ENCODE measurements at regions not wholly inside any gene's neighbourhood (a gene's known extent, or its start where the extent isn't known, plus 50 kb on each side); places are given as distances from the start of the nearest gene placed in this dataset.
"Not testable (repeated sequence)": the region's sequence is repeated elsewhere in the genome, so short reads cannot be mapped to it uniquely, and the experiment has no call there.

GRCh38 chr3:36075491-36075890, 304.8 kb upstream of the STAC start:
- peak; percentile 58 for DNase-seq (ENCODE audit: low read depth)

DNA sequence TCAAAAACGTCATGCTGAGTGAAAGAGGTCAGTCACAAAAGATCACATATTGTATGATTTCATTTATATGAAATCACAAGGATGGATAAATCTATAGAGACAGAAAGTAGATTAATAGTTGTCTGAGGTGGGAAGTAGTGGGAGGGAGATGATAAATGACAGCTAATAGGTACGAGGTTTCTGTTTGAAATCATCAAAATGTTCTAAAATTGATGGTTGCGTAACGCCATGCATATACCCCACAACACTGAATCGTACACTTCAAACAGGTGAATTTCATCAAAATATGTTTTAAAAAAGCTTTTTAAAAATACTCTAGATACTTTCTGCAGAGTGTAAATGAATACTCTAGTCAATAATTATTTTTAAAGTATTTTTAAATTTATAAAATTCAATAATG, 303.0 kb upstream of the STAC start:
- DNase-seq (ENCODE audit: low read depth), result no peak

- not testable (repeated sequence) for DNase-seq (ENCODE audit: low read depth)
These were observed 297.3 kb upstream of the STAC start for GRCh38 chr3:36082958-36083357.

DNA sequence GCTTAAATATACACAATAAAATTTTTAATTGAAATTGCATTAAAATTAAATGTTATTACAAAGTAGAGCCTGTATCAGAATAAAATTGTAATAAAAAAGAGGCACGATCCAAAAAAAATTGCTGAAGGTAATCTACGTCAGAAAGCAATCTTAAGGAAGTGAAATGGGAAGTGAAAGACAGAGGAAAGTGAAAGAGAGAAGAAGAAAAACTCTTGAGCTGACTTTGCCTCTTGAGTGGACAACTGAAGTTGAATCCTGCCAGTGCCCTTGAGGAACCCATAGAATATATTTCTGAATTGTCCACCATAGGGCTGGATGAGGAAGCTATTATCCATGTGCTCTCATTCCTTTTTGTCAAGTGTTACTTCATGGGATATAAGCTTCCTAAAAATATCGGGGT, 285.1 kb upstream of the STAC start:
- no peak for DNase-seq (ENCODE audit: low read depth)

DNA sequence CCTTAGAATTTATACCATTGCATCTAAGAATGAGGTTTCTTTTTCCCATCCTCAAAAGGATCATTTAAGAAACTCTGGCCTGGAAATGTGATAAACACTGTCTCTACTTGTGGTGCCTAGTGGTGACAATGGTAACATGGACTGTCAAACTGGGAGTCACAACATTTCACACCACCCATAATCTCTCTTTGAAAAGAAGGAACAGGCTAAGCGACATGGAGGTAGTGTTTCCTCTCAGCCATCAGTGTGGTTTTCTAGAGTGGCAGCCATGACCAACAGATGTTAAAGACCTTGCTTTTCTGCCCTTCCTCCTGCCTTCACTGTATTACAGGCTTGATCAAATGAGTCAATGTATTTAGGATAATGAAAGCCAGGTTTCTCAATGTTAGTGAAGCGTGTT, 283.1 kb upstream of the STAC start:
- no peak for DNase-seq (ENCODE audit: low read depth)

- no peak for DNase-seq (ENCODE audit: low read depth)
These were observed 266.0 kb upstream of the STAC start for GRCh38 chr3:36114353-36114752.

- peak; percentile 88 for DNase-seq (ENCODE audit: low read depth)
These were observed 256.0 kb upstream of the STAC start for GRCh38 chr3:36124118-36124796.

- no peak for DNase-seq (ENCODE audit: low read depth)
These were observed 248.1 kb upstream of the STAC start for GRCh38 chr3:36132214-36132613.

GRCh38 chr3:36135863-36136262, 244.4 kb upstream of the STAC start:
- no peak for DNase-seq (ENCODE audit: low read depth)

DNA sequence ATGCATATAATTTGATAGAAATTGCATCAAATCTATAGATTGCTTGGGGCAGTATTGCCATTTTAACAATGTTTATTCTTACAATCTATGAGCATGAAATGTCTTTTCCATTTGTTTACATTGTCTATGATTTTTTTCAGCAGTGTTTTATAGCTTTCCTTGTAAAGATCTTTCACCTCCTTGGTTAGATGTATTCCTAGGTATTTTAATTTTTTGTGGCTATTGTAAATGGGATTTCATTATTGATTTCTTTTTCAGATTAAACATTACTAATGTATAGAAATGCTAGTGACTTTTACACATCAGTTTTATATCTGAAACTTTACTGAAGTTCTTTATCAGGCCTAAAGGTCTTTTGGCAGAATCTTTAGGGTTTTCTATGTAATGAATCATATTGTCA, 237.6 kb upstream of the STAC start:
- no peak for DNase-seq (ENCODE audit: low read depth)

DNA sequence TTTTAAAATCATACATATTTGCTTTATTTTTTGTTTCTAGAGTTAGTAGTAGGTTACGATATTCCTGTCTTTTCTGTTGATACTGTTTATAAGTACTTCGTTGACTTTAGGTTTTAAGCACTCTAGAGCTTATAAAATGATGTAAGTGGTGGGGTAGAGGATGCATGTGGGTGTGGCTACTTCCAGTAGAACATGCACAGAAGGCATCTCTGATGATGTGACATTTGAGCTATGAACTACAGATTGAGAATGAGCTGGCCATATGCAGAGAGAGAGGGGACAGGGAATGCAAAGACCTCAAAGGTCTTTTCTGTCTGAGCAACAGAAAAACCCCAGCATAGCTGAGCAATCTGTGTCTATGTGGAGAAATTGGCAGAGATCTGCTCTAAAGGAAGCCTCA, 233.9 kb upstream of the STAC start:
- DNase-seq (ENCODE audit: low read depth), result no peak

DNA sequence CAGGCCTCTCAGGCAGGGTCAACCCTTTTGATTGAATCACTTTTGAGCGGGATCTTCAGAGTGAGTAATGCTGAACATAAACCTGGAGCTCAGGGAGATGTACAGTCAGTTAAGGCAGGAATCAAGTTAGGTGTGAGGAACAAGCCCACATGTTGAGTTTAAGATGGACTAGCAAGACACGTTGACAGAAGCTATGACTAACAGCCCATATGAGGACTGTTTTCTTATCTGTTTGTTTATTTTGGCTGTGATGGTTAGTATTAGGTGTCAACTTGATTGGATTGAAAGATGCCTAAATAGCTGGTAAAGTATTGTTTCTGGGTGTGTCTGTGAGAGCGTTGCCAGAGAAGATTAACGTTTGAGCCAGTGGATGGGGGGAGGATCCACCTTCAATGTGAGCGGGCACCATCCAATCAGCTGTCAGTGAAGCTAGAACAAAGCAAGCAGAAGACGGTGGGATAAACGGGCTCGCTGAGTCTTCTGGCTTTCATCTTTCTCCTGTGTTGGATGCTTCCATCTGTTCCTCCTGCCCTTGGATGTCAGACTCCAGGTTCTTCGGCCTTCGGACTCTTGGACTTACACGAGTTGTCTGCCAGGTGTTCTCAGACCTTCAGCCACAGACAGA, 232.3 kb upstream of the STAC start:
- peak; percentile 9 for DNase-seq (ENCODE audit: low read depth)

- peak; percentile 36 for DNase-seq (ENCODE audit: low read depth)
These were observed 230.8 kb upstream of the STAC start for GRCh38 chr3:36149447-36149865.

GRCh38 chr3:36155515-36155914, 224.8 kb upstream of the STAC start:
- no peak for DNase-seq (ENCODE audit: low read depth)

DNA sequence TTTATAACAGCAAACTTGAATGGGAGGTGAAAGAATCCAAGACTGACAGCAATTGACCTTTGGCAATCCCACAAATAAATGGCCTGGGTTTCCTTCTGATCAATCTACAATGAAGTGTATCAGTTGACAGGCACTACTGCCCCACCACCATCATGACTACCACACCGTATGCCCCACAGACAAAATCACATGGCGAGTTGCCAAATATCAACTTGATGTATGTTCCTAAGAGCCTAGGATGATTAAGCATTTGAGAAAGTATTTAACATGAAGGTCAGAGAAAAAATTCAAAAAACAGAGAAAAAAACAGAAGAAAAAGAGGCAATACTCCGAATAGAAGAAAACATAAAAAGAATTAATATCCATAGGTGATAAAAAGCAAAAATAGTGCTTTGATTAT, 215.9 kb upstream of the STAC start:
- DNase-seq (ENCODE audit: low read depth), result peak; percentile 16

DNA sequence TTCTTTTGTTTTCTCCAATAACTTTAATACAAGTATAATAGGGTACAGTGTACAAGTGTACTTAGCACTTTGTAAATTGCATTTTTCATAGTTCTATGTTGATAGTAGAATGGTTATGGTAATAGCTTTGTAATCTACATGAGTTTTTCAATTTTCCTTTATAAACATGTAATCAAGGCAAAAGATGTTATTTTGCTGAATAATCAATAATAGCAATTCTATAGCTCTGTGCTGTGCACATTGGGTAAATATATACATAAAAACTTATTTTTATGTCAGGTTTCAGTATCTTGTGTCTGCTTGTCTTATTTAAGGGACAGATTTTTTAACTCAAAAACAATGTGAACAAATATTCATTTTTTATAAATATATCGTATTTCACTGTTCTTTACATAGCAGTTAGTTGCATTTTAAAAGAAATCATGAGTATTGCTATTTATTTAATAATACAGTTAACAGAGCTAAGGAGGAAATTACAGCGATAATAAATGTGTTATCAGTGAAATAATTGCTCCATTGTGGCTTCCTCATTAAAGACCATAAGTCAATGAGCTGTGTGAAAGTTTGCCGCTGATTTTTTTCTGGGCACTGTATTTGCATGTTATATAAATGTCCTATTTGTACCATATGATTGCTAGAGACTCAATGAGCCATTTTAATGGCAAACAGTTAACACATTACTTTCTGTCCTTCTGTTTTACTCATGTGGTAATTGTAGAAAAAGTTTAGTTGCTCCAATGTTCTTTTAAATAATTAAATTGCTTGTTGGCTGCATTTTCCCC, 214.6 kb upstream of the STAC start:
- DNase-seq (ENCODE audit: low read depth), result no peak

DNA sequence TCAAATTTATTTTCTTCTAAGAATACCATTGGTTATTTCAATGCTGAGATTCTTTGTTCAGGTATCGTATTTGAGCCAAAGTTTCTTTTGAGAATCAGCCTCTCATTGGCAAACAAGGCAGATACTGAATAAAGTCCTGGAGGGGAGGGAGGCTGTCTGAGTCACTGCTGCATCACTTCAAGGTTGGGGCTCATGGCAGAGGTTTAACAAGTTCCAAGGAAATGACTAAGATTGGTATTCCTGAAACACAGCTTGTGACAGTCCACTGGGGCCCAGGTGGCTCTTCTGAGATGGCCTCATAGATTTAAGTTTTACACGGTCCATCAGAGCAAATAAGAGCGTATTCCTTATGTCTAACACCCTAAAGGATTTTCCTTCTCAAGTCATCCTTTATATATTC, 213.8 kb upstream of the STAC start:
- DNase-seq (ENCODE audit: low read depth), result peak; percentile 95

DNA sequence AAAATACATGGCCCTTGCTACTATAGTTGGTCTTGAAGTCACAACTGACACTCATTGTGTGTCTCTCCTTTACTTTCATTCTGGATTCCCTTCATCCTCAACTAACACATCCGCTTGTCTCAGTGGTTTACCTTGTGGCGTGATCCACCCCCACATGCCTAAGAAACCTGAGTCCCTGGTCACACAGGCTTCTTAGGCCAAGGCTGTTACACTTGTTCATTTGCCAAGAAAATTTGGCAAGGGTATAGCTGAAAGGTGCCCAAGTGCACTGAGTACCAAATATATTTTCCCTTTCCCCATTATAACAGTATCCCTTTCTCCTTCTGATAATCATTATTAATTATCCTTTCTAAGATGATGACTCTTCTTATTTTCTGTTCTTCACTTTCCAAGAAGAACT, 207.6 kb upstream of the STAC start:
- no peak for DNase-seq (ENCODE audit: low read depth)

DNA sequence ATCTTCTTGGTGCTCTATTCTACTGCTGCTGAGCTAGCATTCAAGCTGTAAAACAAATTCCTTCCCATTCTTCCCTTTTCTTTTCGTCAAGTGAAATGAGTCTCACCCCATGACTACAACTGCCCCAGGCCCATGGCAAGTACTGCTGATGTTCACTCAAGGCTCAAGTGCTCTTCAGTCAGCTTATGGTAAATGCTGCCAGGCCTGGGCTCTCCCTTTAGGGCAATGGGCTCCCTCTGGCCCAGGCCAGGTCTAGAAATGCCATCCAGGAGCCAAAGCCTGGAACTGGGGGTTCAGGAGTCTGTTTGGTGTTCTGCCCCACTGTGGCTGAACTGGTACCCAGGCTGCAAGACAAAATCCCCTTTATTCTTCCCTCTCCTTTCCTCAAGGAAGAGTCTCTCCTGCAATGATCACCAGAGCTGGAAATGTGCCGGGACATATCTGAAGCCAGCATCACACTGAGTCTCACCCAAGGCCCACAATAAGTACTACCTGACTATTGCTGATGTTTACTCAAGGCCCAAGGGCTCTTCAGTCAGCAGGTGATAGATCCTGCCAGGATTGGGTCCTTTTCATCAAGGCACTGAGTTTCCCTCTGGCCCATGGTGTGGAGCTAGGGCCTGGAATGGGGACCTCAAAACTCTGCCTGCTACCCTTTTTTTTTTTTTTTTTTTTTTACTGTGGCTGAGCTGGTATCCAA, 205.0 kb upstream of the STAC start:
- no peak for DNase-seq (ENCODE audit: low read depth)

GRCh38 chr3:36175916-36176461, 204.3 kb upstream of the STAC start:
- DNase-seq (ENCODE audit: low read depth), result no peak

GRCh38 chr3:36178018-36178417, 202.3 kb upstream of the STAC start:
- DNase-seq (ENCODE audit: low read depth), result no peak

DNA sequence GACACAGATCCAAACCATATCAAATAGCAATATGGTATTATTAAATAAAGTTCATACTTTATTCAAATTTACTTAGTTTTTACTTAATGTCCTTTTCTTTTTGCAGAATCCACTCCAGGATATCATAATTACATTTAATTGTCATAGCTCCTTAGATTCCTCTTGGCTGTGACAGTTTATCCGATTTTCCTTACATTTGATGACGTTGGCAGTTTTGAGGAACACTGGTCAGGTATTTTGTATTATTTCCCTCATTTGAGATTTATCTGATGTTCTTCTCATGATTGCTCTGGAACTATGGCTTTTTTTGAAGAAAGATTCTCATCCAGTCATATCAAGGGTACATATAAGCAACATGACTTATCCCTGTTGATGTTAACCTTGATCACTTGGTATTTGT, 198.3 kb upstream of the STAC start:
- DNase-seq (ENCODE audit: low read depth), result no peak
